IMR-90 (cell line): ENCODE measurements at regions not wholly inside any gene's neighbourhood (a gene's known extent, or its start where the extent isn't known, plus 50 kb on each side); places are given as distances from the start of the nearest gene placed in this dataset.

Source experiments
- BHLHE40 ChIP-seq: fragments of 150-350 bp; IDR thresholded peaks from 2 replicates; pipeline ENCODE4 v1.6.1; 2016; ENCODE audit warnings: mild to moderate bottlenecking, low read depth, low read length
- CEBPB ChIP-seq: IDR thresholded peaks from 2 replicates; pipeline ENCODE4 v1.6.1; 2012; ENCODE audit warnings: low read depth, low read length, improper control_type of control experiment
- CTCF ChIP-seq: conservative IDR thresholded peaks from 2 replicates; pipeline ENCODE4 v1.5.1; 2012; ENCODE audit warnings: mild to moderate bottlenecking, low read depth, low read length, improper control_type of control experiment
- ELK1 ChIP-seq: fragments of 150-350 bp; IDR thresholded peaks from 2 replicates; pipeline ENCODE4 v1.6.1; 2016; ENCODE audit warnings: low read depth, mild to moderate bottlenecking, low read length, moderate library complexity, borderline replicate concordance
- FOS ChIP-seq: fragments of 150-350 bp; IDR thresholded peaks from 2 replicates; pipeline ENCODE4 v1.6.1; 2016; ENCODE audit warnings: low read depth, low read length
- MAFK ChIP-seq: IDR thresholded peaks from 2 replicates; pipeline ENCODE4 v1.6.1; 2012; ENCODE audit warnings: low read depth, low read length, improper control_type of control experiment
- MXI1 ChIP-seq: IDR thresholded peaks from 2 replicates; pipeline ENCODE4 v1.6.1; 2012; ENCODE audit warnings: low read depth, mild to moderate bottlenecking, low read length, moderate library complexity, borderline replicate concordance
- NFE2L2 ChIP-seq: fragments of 150-350 bp; IDR thresholded peaks from 2 replicates; pipeline ENCODE4 v1.6.1; 2016; ENCODE audit warnings: low read depth, mild to moderate bottlenecking, low read length
- POLR2A ChIP-seq: IDR thresholded peaks from 2 replicates; pipeline ENCODE4 v1.6.1; 2012; ENCODE audit warnings: mild to moderate bottlenecking, low read depth, low read length
- RAD21 ChIP-seq: IDR thresholded peaks from 2 replicates; pipeline ENCODE4 v1.6.1; 2012; ENCODE audit warnings: low read length, improper control_type of control experiment
- RFX5 ChIP-seq: IDR thresholded peaks from 2 replicates; pipeline ENCODE4 v1.8.0; 2012; ENCODE audit warnings: low read depth, mild to moderate bottlenecking, low read length, moderate library complexity
- USF2 ChIP-seq: fragments of 150-350 bp; IDR thresholded peaks from 2 replicates; pipeline ENCODE4 v1.6.1; 2017; ENCODE audit warnings: mild to moderate bottlenecking, antibody characterized with exemption, low read length, low read depth

DNA sequence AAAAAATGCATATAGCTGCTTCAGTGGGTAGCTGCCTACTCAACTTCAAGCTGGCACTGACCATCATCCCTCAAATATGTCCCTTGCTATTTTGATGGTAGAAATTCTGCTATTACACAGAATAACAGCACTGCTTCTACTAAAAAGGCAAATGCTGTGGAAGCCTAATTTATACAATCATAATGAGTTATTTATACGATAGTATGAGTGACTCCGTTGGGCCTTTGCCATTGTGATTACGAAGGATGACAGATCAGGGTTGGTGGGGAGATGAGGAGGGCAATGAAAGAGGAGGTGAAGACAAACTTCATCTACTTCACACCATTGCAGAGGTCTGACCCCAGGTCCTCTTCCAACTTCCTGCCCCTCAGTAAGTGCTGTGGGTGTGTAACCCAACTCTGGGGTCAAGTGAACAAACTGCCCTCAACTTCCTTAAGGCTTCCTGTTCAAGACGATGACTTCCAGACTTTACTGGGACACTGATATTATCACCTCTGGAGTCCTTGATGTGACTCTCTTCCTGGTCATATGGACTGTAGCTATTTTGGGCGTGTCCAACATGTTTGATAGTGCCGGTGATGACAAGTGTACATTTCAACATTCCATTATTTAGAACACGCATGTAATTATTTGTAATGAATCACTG lies 74.1 kb upstream of the RPS23 start:
- TF ChIP-seq CTCF: no peak
- TF ChIP-seq POLR2A: no peak
- TF ChIP-seq RAD21: no peak
- TF ChIP-seq RFX5: no peak
- TF ChIP-seq BHLHE40: no peak
- TF ChIP-seq MAFK: no peak
- no peak for TF ChIP-seq CEBPB
- TF ChIP-seq USF2: no peak
- TF ChIP-seq FOS: no peak
- TF ChIP-seq NFE2L2: no peak
- TF ChIP-seq MXI1: no peak
- no peak for TF ChIP-seq ELK1
